GM08714 (cell line): ENCODE measurements at regions not wholly inside any gene's neighbourhood (a gene's known extent, or its start where the extent isn't known, plus 50 kb on each side); places are given as distances from the start of the nearest gene placed in this dataset.
"Not testable (repeated sequence)": the region's sequence is repeated elsewhere in the genome, so short reads cannot be mapped to it uniquely, and the experiment has no call there.

Experiments
- H3K4me3 ChIP-seq: fragments of 200-500 bp; sonication (Bioruptor generic); 2 replicates; pipeline ENCODE4 v1.5.1; 2014; ENCODE audit warnings: mild to moderate bottlenecking, low read length, inconsistent platforms
- ZNF274 ChIP-seq: IDR thresholded peaks from 2 replicates; pipeline ENCODE4 v1.6.1; 2012; ENCODE audit warnings: mild to moderate bottlenecking, low read depth, low read length

- no peak overlapping the region for H3K4me3 ChIP-seq
- no peak for TF ChIP-seq ZNF274
Observed at GRCh38 chr18:38526922-38527321, 961.3 kb upstream of the CELF4 start.

GRCh38 chr18:38525039-38525438 is 959.4 kb upstream of the CELF4 start:
- H3K4me3 ChIP-seq = no peak overlapping the region
- no peak for TF ChIP-seq ZNF274

GRCh38 chr18:38520786-38521185 is 955.2 kb upstream of the CELF4 start:
- no peak for TF ChIP-seq ZNF274

GRCh38 chr18:38502539-38502938 is 936.9 kb upstream of the CELF4 start:
- no peak overlapping the region for H3K4me3 ChIP-seq
- TF ChIP-seq ZNF274 = no peak

More at GRCh38 chr18:38520786-38521185, 955.2 kb upstream of the CELF4 start:
- no peak overlapping the region for H3K4me3 ChIP-seq

- H3K4me3 ChIP-seq = no peak overlapping the region
- TF ChIP-seq ZNF274 = no peak
Observed at GRCh38 chr18:38497266-38497665, 931.7 kb upstream of the CELF4 start.

- no peak for TF ChIP-seq ZNF274
- no peak overlapping the region for H3K4me3 ChIP-seq
Observed at GRCh38 chr18:38496222-38496793, 930.7 kb upstream of the CELF4 start.

GRCh38 chr18:38494065-38494464 is 928.5 kb upstream of the CELF4 start:
- TF ChIP-seq ZNF274 = no peak
- no peak overlapping the region for H3K4me3 ChIP-seq

GRCh38 chr18:38491195-38491594 is 925.6 kb upstream of the CELF4 start:
- no peak overlapping the region for H3K4me3 ChIP-seq
- no peak for TF ChIP-seq ZNF274

- not testable (repeated sequence) for H3K4me3 ChIP-seq
Observed at GRCh38 chr18:38489721-38490120, 924.1 kb upstream of the CELF4 start.

GRCh38 chr18:38487521-38487920 is 921.9 kb upstream of the CELF4 start:
- TF ChIP-seq ZNF274 = no peak
- no peak overlapping the region for H3K4me3 ChIP-seq

GRCh38 chr18:38483326-38483725 is 917.7 kb upstream of the CELF4 start:
- TF ChIP-seq ZNF274 = no peak
- no peak overlapping the region for H3K4me3 ChIP-seq

- TF ChIP-seq ZNF274 = no peak
- no peak overlapping the region for H3K4me3 ChIP-seq
Observed at GRCh38 chr18:38481576-38481975, 916.0 kb upstream of the CELF4 start.

- no peak overlapping the region for H3K4me3 ChIP-seq
- no peak for TF ChIP-seq ZNF274
Observed at GRCh38 chr18:38475686-38476085, 910.1 kb upstream of the CELF4 start.

GRCh38 chr18:38473535-38473934 is 907.9 kb upstream of the CELF4 start:
- no peak overlapping the region for H3K4me3 ChIP-seq
- TF ChIP-seq ZNF274 = no peak

GRCh38 chr18:38470421-38470820 is 904.8 kb upstream of the CELF4 start:
- no peak overlapping the region for H3K4me3 ChIP-seq
- no peak for TF ChIP-seq ZNF274

- H3K4me3 ChIP-seq = no peak overlapping the region
- no peak for TF ChIP-seq ZNF274
Observed at GRCh38 chr18:38466426-38466825, 900.8 kb upstream of the CELF4 start.
